ENCODE measurements at regions not wholly inside any gene's neighbourhood (a gene's known extent, or its start where the extent isn't known, plus 50 kb on each side); places are given as distances from the start of the nearest gene placed in this dataset.
"Not testable (repeated sequence)": the region's sequence is repeated elsewhere in the genome, so short reads cannot be mapped to it uniquely, and the experiment has no call there.

DNA sequence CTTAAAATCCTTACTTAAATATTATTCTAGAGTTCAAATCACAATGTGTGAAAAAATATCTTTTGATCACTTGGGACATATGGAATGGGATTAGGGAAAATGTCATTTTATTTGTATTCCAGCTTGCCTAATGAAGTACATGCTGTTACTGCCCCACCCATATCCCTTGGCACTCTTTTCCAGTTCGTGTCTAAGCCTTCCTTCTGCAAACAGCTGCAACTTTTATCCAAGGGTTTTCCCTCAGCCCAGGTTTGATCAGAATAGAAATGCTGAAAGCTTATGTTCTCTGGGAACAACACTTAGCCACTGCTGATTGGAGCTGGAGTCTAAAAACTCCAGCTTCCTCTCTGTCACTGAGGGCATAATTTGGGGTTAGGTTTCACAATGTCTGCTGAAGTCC lies 214.1 kb upstream of the FAM3C start:
- no peak overlapping the region for H3K4me3 ChIP-seq (ENCODE audit: low read depth, low read length)
- peak; percentile 49 for DNase-seq (ENCODE audit: low read depth)
- TF ChIP-seq, protein P1, sequence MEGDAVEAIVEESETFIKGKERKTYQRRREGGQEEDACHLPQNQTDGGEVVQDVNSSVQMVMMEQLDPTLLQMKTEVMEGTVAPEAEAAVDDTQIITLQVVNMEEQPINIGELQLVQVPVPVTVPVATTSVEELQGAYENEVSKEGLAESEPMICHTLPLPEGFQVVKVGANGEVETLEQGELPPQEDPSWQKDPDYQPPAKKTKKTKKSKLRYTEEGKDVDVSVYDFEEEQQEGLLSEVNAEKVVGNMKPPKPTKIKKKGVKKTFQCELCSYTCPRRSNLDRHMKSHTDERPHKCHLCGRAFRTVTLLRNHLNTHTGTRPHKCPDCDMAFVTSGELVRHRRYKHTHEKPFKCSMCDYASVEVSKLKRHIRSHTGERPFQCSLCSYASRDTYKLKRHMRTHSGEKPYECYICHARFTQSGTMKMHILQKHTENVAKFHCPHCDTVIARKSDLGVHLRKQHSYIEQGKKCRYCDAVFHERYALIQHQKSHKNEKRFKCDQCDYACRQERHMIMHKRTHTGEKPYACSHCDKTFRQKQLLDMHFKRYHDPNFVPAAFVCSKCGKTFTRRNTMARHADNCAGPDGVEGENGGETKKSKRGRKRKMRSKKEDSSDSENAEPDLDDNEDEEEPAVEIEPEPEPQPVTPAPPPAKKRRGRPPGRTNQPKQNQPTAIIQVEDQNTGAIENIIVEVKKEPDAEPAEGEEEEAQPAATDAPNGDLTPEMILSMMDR (IDR thresholded peaks at IDR 0.05; ENCODE audit: control insufficient read depth, extremely low read depth, insufficient read depth) = no peak

DNA sequence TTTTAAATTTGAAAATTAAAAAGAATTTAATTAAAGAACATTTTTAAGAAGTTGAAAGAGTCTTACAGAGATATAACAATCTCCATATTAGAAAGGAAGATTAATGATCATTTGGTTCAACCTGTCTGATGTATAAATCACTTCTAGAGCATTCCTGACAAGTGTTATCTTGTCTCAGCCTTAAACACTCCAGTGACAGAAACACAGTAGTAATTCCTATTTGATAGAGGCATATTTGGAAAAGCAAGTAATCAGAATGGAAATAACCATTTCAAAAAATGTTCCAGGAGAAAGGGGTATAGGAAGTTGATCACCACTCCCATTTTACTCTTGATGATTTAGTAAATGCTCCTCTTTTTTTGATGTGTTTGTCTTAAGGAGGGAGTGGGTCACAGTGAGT lies 213.1 kb upstream of the FAM3C start:
- TF ChIP-seq, protein P1 (IDR thresholded peaks at IDR 0.05; ENCODE audit: control insufficient read depth, extremely low read depth, insufficient read depth) = no peak
- DNase-seq (ENCODE audit: low read depth) = no peak
- H3K4me3 ChIP-seq (ENCODE audit: low read depth, low read length) = no peak overlapping the region

DNA sequence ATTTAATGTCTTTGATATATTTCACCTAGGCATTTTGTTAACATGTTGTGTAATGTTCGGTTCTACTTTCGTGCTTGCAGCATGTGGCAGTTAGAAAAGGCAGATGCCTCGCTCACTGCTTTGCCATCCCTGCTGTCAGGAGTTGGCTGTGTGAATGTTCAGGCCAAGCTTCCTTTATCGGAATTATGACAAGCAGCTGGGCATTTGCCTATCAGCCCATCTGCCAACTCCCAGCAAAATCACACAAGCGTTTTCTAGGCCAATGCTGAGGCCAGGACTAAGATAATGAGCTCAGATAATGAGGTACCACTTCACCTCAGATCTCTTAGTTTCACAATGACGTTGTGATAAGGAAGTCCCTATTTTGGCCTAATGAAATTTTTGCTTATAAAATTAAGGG lies 212.7 kb upstream of the FAM3C start:
- H3K4me3 ChIP-seq (ENCODE audit: low read depth, low read length) = no peak overlapping the region
- no peak for DNase-seq (ENCODE audit: low read depth)
- TF ChIP-seq, protein P1 (IDR thresholded peaks at IDR 0.05; ENCODE audit: control insufficient read depth, extremely low read depth, insufficient read depth) = no peak

DNA sequence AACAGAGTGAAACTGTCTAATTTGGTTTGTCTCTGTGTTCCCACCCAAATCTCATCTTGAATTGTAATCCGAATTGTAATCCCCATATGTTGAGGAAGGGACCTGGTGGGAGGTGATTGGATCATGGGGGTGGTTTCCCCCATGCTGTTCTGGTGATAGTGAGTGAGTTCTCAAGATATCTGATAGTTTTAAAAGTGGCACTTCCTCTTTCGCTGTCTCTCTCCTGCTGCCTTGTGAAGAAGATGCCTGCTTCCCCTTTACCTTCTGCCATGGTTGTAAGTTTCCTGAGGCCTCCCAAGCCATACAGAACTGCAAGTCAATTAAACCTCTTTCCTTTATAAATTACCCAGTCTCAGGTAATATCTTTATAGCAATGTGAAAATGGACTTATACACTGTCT lies 212.1 kb upstream of the FAM3C start:
- H3K4me3 ChIP-seq (ENCODE audit: low read depth, low read length); DNase-seq (ENCODE audit: low read depth): not testable (repeated sequence)

DNA sequence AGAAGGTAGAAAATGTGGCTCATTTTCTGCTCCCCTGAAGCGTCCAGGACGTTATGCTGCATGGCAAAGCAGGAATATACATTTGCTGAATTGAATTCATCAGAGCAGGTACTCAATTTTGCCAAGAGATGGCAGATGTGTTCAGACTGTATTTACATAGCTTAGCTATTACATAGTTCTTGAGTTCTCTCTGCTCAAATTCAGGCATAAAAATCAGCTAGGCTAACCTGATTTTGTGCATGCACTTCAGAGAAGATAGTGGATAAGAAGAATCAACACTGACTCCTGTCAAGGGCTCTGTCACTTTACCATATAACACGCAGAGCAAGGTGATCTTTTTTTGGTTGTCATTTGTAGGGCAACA lies 209.2 kb upstream of the FAM3C start:
- DNase-seq (ENCODE audit: low read depth) = no peak
- TF ChIP-seq, protein P1 (IDR thresholded peaks at IDR 0.05; ENCODE audit: control insufficient read depth, extremely low read depth, insufficient read depth) = peak; percentile 57
- no peak overlapping the region for H3K4me3 ChIP-seq (ENCODE audit: low read depth, low read length)

DNA sequence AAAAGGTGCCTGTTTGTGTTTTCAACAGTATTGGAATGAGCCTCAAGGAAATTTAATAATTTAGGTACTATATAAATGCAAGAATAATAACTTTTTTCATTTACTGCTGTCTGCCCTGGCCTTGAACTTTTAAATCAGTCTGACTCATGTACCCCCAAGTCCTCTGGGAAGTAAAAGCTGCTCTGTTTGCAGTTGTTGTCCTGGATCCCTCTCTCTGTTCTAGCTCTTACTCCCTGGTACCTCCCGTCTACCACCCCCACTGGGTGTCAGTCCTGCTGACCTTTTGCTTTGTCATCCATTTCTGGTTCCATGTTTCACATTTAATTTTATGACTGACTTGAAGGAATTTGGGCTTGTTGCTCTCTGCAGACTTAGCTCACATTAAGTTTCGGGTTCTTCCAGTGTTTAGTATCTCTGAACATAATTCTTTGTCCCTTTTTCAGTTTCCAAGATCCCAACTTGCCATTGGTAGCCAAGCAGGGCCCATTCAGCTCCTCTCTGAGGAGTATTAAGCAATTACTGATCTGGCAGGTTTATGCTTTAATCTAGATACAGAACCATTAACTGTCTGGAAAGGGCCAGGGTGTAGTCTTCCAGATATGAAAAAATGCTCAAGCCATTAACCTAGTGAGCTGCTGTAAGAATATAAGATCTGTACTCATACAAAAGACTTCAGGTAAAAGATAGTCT lies 208.7 kb upstream of the FAM3C start:
- TF ChIP-seq, protein P1 (IDR thresholded peaks at IDR 0.05; ENCODE audit: control insufficient read depth, extremely low read depth, insufficient read depth) = no peak
- DNase-seq (ENCODE audit: low read depth) = no peak

DNA sequence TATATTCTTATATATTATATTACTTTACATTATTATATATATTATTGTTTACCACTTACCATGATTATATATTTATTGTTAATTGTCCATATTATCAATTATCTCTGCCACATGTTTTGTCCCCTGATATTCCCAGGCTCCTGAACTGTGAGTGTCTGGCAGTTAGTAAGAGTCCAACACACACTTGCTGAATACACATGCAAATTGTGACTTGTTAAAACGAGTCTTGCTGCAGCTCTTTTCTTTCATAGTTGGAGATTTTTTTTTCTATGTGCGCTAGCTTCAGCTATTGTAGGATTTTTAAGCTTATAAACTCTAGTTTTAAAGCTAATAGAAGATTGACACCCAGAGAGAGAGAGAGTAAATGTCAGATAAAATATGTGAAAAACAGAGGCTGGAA lies 207.8 kb upstream of the FAM3C start:
- DNase-seq (ENCODE audit: low read depth) = no peak
- no peak overlapping the region for H3K4me3 ChIP-seq (ENCODE audit: low read depth, low read length)
- TF ChIP-seq, protein P1 (IDR thresholded peaks at IDR 0.05; ENCODE audit: control insufficient read depth, extremely low read depth, insufficient read depth) = no peak

More for the DNA sequence above, 208.7 kb upstream of the FAM3C start:
- no peak overlapping the region for H3K4me3 ChIP-seq (ENCODE audit: low read depth, low read length)
